K562 (cell line): ENCODE measurements at regions not wholly inside any gene's neighbourhood (a gene's known extent, or its start where the extent isn't known, plus 50 kb on each side); places are given as distances from the start of the nearest gene placed in this dataset.

Experiments used
- ATAC-seq: fragments of 200-7000 bp; cut with Tn5 transposase; 3 replicates; pipeline ENCODE4 v1.9.1; 2020; ENCODE audit warnings: moderate library complexity
- BruUV-seq: library from RNA; stranded (reverse); fragments of 400-500 nt; replicated peaks from 2 replicates; lab custom pipeline; 2021; lab: Mats Ljungman, UMichigan
- CTCF ChIA-PET: fragments of 300-600 bp; formaldehyde crosslinking; extraction: SDS; loops from one replicate; lab custom pipeline; 2021; ENCODE audit warnings: low intra/inter-chr PET ratio; lab: Yijun Ruan, JAX
- POLR2A ChIA-PET: fragments of 300-600, 350-650 bp; sonication (Branson Sonifier 250); formaldehyde crosslinking; extraction: SDS; loops from one replicate; lab custom pipeline; 2021; ENCODE audit warnings: antibody characterized with exemption, inconsistent platforms; lab: Yijun Ruan, JAX
- DNase-seq, 4 experiments: peaks; one replicate each; pipeline versions ENCODE4 v3.0.0 to v3.0.0-alpha.2; 2011 to 2018; ENCODE audit warnings: low spot score in 3 of 4, mixed read lengths in 3 of 4; ENCODE audit errors: extremely low read depth in 1 of 4
- FAIRE-seq: peaks from 2 replicates; lab custom pipeline; 2011; peaks lifted over from hg19 to GRCh38; lab: Jason Lieb, UNC
- H2AFZ ChIP-seq: 2 replicates; pipeline ENCODE4 v1.6.0; 2011; ENCODE audit warnings: low read depth, low read length, control low read depth, inconsistent platforms
- H3K27ac ChIP-seq: fragments of 200-600 bp; 3 replicates; pipeline ENCODE4 v1.8.0; 2011; ENCODE audit warnings: low read depth, mild to moderate bottlenecking, control low read depth, inconsistent platforms, low read length, moderate library complexity, mixed read lengths; ENCODE audit errors: extremely low read depth
- H3K27me3 ChIP-seq, 2 experiments: fragments of 300-600 bp in 1 of 2; 2 replicates in 1 of 2; 3 replicates in 1 of 2; pipeline versions ENCODE4 v1.6.0 to v1.8.0; 2011; ENCODE audit warnings: inconsistent platforms in 2 of 2, low read length in 2 of 2, mild to moderate bottlenecking in 1 of 2, mixed read lengths in 1 of 2, moderate library complexity in 1 of 2; ENCODE audit not compliant: control insufficient read depth in 2 of 2, insufficient read depth in 2 of 2
- H3K36me3 ChIP-seq: fragments of 300-600 bp; 3 replicates; pipeline ENCODE4 v1.8.0; 2011; ENCODE audit warnings: mild to moderate bottlenecking, low read length, inconsistent platforms; ENCODE audit not compliant: control insufficient read depth, insufficient read depth
- H3K4me1 ChIP-seq, 2 experiments: fragments of 200-600 bp in 1 of 2; replicated peaks in 1 of 2; 2 replicates in 1 of 2; 3 replicates in 1 of 2; pipeline versions ENCODE4 v1.5.1 to v1.8.0; 2011; ENCODE audit warnings: inconsistent platforms in 2 of 2, low read length in 2 of 2, mild to moderate bottlenecking in 1 of 2, mixed read lengths in 1 of 2, moderate library complexity in 1 of 2; ENCODE audit not compliant: control insufficient read depth in 2 of 2, insufficient read depth in 2 of 2
- H3K4me2 ChIP-seq: 2 replicates; pipeline ENCODE4 v1.6.1; 2011; ENCODE audit warnings: low read length, control low read depth, inconsistent platforms, mixed read lengths; ENCODE audit not compliant: insufficient read depth
- H3K4me3 ChIP-seq: fragments of 200-600 bp; sonication (generic), shearing (Covaris generic); 2 replicates; pipeline ENCODE4 v1.5.1; 2016; ENCODE audit warnings: control low read depth, inconsistent platforms
- H3K79me2 ChIP-seq: fragments of 200-600 bp; 3 replicates; pipeline ENCODE4 v1.8.0; 2011; ENCODE audit warnings: low read length, inconsistent platforms; ENCODE audit not compliant: control insufficient read depth, insufficient read depth
- H3K9ac ChIP-seq, 2 experiments: 2 replicates each; pipeline versions ENCODE4 v1.6.0 to v1.6.1; 2011; ENCODE audit warnings: low read depth in 2 of 2, low read length in 2 of 2, control low read depth in 1 of 2, inconsistent platforms in 1 of 2, mild to moderate bottlenecking in 1 of 2, mixed read lengths in 1 of 2; ENCODE audit not compliant: insufficient read depth in 1 of 2
- H3K9me1 ChIP-seq: one replicate; pipeline ENCODE4 v1.6.0; 2011; ENCODE audit warnings: inconsistent platforms, mild to moderate bottlenecking, low read length, moderate library complexity; ENCODE audit not compliant: control insufficient read depth, insufficient read depth
- H3K9me3 ChIP-seq: replicated peaks from 2 replicates; pipeline ENCODE4 v1.5.1; 2011; ENCODE audit warnings: low read depth, low read length, inconsistent platforms; ENCODE audit not compliant: control insufficient read depth, insufficient read depth
- H4K20me1 ChIP-seq: replicated peaks from 2 replicates; pipeline ENCODE4 v1.6.1; 2011; ENCODE audit warnings: low read length, inconsistent platforms, mixed read lengths; ENCODE audit not compliant: control insufficient read depth, insufficient read depth
- MAFK ChIP-seq: IDR thresholded peaks from 2 replicates; pipeline ENCODE4 v1.6.1; 2011; ENCODE audit warnings: low read length, improper control_type of control experiment
- MEF2A ChIP-seq: IDR thresholded peaks from 2 replicates; pipeline ENCODE4 v1.6.1; 2011; ENCODE audit warnings: low read depth, mild to moderate bottlenecking, low read length, moderate library complexity; ENCODE audit not compliant: control insufficient read depth
- SFPQ ChIP-seq: fragments of 200-400 bp; formaldehyde crosslinking; IDR thresholded peaks from 2 replicates; pipeline ENCODE4 v1.6.1; 2017; ENCODE audit warnings: mild to moderate bottlenecking, low read depth, low read length, moderate library complexity
- SMARCA4 ChIP-seq: fragments of 450-650 bp; IDR thresholded peaks from 2 replicates; pipeline ENCODE4 v1.6.1; 2016
- WGBS: fragments of 100-300 bp; shearing (Covaris generic); methylation state at CpG from one replicate; pipeline ENCODE4 v1.1.6; 2016; ENCODE audit warnings: low coverage, mixed read lengths; ENCODE audit not compliant: insufficient coverage; ENCODE audit errors: missing lambda C conversion rate; 5-methylcytosine and 5-hydroxymethylcytosine counted together
- in situ Hi-C: fragments of 300-500 bp; cut with MboI; formaldehyde crosslinking; loops from 4 replicates; pipeline ENCODE4 v1.15.0; 2018; ENCODE audit warnings: inconsistent platforms, mixed read lengths
- intact Hi-C: fragments of 100-400 bp; cut with micrococcal nuclease; formaldehyde crosslinking; loops from 2 replicates; pipeline ENCODE4 v1.14.2; 2022

- Histone ChIP-seq H3K9ac (no peak overlapping the region), H3K4me3 (no peak overlapping the region), H2AFZ (no peak overlapping the region), H3K27ac (no peak overlapping the region), H3K9me3 (no peaks in the 10 kb centered on the region), H3K36me3 (no peaks in the 10 kb centered on the region), H4K20me1 (no peaks in the 10 kb centered on the region; the same call in 1 of the 2 replicates), H3K79me2 (no peaks in the 10 kb centered on the region), H3K27me3 (peaks cover 3 to 52% of the 10 kb centered on the region in 2 experiments; a peak in 3 of 5 replicates), H3K9me1 (no peaks in the 10 kb centered on the region), H3K4me2 (no peak overlapping the region), H3K4me1 (no peaks in the 10 kb centered on the region)
- WGBS, result 0% methylated on average over 13 of the region's 14 CpGs
- no peak for TF ChIP-seq MAFK
- no peak for TF ChIP-seq SFPQ
- TF ChIP-seq MEF2A, result no peak
- TF ChIP-seq SMARCA4, result no peak
- no TSS peak for BruUV-seq
- ChIA-PET CTCF (no interaction called here), POLR2A (interaction anchor here (0.6 kb wide), 2 partner anchors 33 to 1321 kb away, joined by 3 read pairs; no protein-coding TSS in a partner anchor)
- intact Hi-C loops (no loop called here), in situ Hi-C loops (no loop called here)
- DNase-seq (no peak), FAIRE-seq (no peak), ATAC-seq (no peak)
Measured at GRCh38 chr20:48454671-48455490, 372.9 kb downstream of the PREX1 start.
